ENCODE measurements at regions not wholly inside any gene's neighbourhood (a gene's known extent, or its start where the extent isn't known, plus 50 kb on each side); places are given as distances from the start of the nearest gene placed in this dataset.
A peak's percentile ranks its signal among the peaks of the same experiment; 100 is the strongest.
"Not testable (repeated sequence)": the region's sequence is repeated elsewhere in the genome, so short reads cannot be mapped to it uniquely, and the experiment has no call there.

DNA sequence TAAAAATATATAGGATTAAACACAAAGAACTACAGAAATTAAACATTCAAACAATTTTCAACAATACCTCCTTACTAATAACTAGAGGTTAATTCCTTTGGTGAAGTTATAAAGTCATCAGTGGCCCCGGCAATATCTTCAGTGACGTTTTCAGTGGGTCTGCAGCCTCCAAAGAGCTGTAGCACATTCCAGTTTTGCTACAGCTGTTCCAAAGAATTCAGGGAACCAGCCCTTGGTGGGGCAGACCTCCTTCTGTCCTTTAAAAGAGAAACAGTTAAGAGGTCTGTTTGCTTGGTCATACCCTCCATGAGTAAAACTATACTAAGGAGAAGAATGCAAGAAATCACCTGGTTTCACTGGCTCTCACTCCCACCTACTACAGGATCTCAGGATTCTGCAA is 99.2 kb upstream of the ZDHHC17 start:
- DNase-seq (ENCODE audit: low spot score), result no peak

DNA sequence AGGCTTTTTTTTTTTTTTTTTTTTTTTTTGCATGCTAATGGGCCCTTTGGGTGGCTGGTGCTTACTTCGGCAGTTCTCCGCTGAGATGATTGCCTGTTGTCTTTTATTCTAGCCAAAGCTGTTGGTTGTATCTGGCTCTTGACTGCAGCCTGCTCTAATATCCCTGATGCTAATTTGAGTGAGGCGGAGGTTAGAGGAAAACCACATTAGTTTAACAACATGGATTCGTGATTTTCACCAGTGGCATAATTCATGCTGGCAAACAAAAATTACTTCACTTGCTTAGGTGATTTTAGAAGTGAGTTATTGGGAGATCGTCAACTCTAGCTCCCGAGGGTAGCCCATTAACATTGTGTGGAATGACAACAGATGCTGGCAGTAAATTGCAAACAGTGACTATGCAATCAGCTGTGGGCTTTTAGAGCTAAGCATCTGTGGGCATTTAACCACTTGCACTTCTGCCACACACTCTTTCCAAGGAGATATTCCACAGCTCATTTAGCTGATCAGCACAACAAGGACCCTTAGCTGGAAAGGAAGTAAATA is 97.6 kb upstream of the ZDHHC17 start:
- DNase-seq (ENCODE audit: low spot score), result no peak

DNA sequence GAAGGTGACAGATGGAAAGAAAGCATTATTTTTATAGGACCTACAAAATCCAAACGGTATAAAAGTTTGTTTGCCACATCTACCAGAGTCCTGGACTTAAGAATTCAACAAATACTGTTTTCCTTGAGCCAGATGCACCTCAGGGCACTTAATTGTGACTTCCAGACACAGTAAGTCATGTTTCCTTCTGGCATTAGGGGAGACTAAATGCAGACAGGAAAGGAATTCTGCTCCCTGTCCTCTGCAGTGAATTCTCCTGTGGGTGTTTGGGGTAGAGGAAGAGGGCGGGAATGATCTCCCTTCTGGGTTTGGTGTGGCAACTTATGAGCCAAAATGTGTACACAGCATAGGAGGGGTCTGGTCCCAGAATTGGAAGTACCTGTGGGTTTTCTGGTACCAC is 93.9 kb upstream of the ZDHHC17 start:
- DNase-seq (ENCODE audit: low spot score), result no peak

DNA sequence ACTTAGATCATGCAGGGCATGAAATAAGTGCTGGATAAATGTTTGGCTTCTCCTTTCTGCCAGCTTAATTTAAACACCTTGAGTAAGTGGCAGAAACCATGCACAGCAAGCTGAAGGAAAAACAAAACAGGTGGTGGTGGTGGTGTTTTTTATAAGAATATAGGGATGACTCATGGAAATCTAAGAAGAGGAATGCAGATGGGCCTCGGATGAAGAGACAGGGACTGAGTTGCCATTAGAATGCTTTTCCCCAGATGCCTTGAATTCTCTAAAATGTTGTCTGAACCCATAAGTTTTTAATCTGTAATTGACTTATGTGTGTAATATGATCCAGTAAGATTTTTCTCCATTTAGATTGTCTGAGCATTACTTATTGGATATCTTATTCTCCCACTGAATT is 93.1 kb upstream of the ZDHHC17 start:
- DNase-seq (ENCODE audit: low spot score), result no peak

DNA sequence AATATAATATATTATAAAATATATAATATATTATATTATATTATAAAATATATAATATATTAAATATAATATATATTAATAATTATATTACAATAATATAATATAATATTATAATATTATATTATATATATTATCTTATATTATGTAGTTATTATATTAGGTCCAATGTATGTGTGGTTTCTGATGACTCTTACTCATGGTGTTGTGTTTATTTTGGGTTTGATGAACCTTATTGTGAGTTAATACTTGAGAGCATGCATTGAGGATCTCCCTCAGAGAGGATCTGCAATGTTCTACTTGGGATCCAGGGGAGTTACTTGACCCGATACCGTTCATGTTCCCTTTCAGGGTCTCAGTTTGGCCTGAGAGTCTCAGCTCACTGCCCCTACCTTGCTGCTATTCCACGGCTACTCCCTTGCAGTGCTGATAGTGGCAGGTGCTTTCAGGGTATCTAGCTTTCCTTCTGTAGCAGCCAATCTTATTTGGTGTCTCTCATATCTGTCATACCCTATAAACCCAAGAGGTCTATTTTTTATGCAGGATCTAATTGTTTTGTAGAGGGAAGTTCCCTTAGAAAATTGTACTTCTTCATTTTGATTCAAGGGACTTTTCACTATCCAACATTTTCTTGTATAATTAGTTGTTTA is 89.1 kb upstream of the ZDHHC17 start:
- no peak for DNase-seq (ENCODE audit: low spot score)

DNA sequence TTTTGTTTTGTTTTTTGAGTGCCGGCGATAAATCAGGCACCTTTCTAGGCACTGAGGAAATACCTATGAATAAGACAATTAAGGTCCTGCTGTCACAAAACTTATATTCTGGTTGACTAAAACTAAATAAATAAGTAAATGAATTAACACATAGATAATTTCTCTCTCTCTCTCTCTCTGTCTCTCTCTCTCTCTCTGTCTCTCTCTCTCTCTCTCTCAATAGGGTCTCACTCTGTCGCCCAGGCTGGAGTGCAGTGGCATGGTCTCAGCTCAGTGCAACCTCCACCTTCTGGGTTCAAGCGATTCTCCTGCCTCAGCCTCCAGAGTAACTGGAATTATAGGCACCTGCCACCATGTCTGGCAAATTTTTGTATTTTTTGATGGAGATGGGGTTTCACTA is 87.7 kb upstream of the ZDHHC17 start:
- not testable (repeated sequence) for DNase-seq (ENCODE audit: low spot score)

DNA sequence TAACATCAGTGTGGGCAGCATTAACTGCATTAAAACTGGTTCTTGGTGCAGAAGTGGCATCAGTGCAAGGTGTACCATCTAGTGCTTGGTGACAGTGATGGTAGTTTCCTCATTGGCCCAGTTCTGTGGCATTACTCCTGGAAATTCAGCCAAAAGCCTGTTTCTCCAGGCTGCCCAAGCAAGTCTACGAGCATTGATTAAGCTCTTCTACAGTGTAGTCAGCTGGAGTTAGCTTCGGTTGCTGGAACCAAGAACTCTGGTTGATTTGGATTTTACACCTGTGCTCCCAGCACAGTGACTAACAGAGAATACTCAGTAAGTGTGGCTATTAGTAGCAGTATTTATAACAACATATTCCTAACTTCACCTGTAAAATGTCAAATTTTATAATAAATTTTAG is 84.9 kb upstream of the ZDHHC17 start:
- no peak for DNase-seq (ENCODE audit: low spot score)

DNA sequence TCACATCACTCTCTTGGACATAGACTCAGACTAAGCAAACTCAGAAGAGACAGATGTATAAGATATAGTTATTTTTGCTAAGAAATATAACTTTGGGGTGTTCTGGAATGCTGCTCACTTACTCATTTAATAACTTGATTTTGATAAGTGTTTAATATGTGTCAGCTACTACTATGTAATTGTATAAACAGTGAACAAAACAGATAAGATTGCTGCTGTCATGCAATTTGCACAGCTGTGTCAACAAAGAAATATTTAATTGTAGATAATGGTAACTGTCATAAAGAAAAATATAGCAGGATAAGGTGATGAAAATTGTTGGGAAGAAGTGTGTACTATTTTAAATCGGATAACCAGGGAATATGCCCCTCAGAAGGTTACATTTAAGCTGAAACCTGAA is 84.1 kb upstream of the ZDHHC17 start:
- no peak for DNase-seq (ENCODE audit: low spot score)

DNA sequence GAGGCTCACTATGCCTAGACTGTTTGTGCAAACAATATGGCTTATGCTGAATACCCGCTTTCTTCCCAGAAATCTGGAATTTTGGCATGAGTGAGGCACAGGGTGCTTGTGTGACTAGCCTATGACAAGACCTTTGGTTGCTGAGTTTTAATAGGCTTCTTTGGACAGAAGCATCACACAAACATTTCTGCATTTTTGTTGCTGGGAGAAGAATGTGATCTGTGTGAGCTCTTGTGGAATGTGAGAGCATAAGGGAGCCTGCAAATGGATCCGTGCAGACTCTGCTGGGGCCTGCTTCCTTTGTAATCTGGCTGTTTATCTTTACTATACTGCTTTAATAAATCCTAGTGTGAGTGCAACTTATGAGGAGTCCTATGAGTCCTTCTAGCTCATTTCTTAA is 83.0 kb upstream of the ZDHHC17 start:
- peak; percentile 59 for DNase-seq (ENCODE audit: low spot score)

DNA sequence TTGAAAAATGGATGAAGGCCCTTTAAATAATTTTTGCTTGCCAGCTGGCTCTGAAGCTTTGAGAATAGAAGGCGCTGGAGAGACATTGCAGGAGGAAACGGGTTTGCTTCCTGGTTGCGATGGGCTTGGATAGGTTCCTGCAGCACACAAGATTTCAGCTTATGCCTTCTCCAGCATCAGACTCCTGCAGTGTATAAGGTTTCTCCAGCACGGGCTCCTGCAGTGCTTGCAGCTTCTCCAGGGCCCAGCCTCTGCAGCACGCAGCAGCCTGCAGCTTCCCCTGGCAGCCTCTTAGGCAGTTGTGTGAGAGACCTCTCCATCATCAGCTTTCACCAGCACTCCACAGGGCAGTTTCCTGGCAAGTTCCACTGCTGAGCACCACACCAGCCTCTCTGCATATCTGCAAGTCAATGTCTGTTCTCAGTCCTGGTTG is 78.7 kb upstream of the ZDHHC17 start:
- no peak for DNase-seq (ENCODE audit: low spot score)

DNA sequence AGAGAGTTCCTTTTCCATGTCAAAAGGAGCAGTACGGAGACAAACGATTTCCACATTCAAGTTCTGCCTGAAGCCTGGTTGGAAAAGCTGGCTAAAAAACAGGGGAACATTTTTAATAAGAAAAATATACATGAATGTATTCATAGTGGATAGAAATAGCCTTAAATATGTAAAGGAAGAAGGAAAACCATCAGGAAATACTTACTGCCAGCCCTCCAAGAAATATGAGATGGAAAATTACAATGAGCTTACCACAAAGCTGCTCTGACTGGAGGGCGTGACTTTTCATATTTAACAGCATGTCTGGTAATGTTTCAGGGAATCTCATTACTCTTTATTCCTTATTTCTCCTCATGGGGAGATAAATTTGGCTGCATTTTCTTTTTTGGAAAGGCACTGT is 75.9 kb upstream of the ZDHHC17 start:
- peak; percentile 25 for DNase-seq (ENCODE audit: low spot score)

DNA sequence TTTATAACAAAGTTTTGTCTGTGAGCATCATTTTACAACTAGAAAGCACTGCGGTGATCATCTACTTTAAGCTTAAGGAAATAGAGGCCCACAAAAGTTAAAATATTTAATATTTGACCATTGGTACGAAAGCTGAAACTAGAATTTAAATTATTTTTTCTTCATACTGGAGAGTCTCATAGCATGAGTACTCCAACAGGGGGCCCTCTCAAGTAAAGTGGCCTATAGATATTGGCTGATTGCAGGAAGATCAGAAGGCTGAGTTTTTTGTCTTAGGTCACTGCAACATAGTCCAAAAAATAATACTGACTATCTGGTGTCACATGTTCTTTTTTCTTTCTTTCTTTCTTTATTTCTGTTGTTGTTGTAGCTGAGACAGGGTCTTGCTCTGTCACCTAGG is 75.3 kb upstream of the ZDHHC17 start:
- DNase-seq (ENCODE audit: low spot score), result no peak

DNA sequence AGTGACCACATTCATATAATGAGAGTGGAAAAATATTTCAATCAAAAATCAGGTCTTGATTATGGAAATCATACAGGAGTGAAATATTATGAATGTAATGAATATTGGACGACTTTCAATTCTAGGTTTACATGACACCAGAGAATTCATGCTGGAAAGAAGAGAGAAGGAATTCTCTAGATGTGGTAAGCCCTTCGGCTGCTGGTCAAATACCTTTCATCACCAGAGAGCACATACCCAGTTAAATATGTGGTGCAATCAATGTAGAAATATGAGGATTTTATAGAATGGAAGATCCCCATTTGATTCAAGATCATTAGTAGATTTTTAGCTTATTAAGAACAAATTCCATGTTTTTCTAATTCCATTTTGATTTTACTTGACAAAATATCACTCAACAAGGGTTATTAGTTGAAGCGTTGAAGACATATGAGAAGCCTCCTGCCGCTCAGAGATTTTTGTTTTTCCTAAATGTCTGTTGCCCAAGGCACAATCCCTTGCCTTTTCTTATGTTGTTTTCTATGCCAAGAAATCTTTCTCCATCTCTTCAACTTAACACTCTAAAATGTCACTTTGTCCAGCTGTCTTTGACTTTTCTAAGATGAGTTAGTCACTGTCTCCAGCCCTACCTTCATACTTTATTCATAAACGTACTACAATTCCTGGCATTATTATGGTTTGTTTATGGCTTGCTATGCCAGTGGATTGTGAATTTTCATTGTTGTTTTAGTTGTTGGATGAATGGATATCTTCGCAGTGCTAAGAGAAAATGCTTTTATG is 72.8 kb upstream of the ZDHHC17 start:
- DNase-seq (ENCODE audit: low spot score), result no peak

DNA sequence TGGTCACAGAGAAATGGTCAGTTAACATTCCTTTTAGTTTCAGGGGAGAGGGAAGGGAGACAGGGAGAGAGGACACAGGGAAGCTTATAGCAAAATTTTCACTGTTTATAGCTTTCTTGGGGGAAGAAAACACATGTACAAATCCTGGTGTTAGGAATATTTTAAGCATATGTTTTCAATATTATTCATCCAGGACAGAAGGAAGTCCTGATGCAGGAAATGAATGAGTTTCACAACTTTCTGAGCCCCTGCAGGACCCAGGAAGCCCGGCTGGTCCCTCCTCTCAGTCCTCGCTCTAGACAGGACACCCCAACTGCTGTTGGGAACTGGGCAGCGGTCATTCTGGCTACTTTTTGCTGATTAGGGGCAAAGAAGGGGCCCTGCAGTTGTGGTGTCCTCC is 71.1 kb upstream of the ZDHHC17 start:
- no peak for DNase-seq (ENCODE audit: low spot score)

DNA sequence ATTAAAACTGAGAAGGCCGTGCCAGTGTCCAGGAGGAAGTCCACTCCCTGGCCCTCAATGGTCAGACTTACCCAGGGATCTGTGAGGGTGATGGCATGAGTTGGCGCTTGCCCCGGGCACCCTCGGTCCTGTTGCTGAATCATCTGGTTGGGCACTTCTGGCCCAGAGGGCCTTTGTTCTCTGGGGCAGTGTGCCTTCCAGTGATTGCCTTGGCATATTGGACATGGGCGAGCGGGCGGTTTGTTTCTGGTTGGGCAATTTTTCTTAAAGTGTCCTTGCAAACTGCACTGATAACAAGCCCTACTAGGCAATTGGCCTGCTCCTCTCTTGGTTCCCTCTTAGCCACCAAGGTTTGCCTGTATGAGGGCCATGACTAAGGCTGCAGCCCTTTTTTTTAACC is 69.5 kb upstream of the ZDHHC17 start:
- no peak for DNase-seq (ENCODE audit: low spot score)

DNA sequence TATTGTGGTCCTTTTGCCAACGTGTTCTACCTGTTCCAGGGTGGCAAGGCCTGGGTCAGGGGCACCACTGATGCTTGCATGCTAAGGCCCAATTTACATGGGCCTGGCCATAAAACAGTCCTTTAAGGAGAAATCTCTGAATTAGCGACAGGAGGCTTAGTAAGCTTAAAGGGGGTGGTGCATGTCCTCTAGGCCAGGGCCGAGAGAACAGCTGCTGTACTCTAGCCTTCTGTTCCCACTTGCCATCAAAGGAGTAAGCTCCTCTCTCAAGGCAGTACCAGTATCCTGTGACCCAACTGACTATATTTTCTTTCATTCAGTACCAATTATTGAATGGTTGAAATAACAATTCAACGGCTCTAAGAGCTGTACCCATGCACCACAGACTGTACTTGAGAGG is 67.7 kb upstream of the ZDHHC17 start:
- DNase-seq (ENCODE audit: low spot score), result no peak

DNA sequence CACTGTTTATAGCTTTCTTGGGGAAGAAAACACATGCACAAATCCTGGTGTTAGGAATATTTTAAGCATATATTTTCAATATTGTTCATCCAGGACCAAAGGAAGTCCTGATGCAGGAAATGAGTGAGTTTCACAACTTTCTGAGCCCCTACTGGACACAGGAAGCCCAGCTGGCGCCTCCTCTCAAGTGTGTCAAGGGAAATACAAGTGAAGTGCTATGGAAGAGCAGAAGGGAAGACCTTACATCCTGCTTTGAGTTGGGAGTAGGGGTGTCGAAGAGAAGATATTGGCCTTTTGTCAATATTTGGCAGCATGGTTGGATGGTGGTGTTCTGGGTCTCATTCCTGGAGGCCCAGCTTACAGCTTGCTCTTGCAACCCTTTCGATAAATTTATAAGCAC is 66.1 kb upstream of the ZDHHC17 start:
- DNase-seq (ENCODE audit: low spot score), result no peak

DNA sequence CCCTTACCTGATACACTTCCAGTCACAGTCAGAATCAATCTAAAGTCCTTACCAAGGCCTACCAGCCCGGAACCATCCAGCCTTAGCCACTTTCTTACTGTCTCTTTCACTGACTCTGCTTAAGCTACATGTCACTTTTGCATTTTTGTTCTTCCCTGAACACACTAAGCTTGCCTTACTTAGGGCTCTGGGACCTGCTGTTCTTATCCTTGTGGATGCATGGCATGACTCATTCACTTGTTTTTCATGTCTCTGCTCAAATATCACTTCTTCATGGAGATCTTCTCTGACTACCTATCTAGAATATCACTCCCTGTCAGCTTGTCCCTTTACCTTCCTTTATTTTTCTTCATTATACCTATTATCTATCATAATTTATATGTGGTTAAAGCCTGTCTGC is 65.6 kb upstream of the ZDHHC17 start:
- DNase-seq (ENCODE audit: low spot score), result no peak

DNA sequence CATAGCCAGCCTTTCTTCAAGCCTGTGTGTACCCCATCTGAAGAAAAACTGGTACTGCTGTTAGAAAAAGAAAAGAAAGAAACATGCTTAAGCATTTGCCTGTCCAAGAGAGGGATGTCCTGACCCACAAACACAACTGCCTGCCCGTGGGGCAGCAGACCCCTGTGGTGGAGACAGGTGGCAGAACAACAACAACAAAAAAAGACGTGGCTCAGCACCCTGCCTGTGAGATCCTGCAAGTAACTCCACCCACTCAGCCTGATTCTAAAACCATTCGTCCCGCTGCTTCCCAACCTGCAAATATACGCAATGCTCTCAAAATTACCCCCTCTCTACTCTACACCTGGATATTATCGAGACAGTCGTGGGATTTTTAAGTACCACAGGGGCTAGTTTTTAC is 64.9 kb upstream of the ZDHHC17 start:
- no peak for DNase-seq (ENCODE audit: low spot score)

DNA sequence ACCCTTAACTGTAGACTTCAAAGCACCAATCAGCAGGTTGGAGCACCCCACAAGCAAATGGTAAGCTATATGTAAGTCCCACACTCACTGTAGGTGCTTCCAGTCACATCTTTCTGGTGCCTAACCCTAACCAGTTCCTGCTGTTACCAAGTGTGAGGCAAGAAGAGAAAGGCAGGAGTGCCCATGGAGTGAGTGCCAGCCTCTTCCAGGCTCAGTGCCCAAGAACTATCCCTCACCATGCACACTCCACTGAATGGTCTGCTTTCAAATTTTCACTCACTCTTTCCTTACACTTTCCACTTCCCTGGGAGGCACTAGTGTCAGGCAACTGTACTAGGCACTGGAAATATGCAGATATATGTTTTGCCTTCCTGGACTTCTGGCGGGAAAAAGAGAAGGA is 62.2 kb upstream of the ZDHHC17 start:
- no peak for DNase-seq (ENCODE audit: low spot score)

DNA sequence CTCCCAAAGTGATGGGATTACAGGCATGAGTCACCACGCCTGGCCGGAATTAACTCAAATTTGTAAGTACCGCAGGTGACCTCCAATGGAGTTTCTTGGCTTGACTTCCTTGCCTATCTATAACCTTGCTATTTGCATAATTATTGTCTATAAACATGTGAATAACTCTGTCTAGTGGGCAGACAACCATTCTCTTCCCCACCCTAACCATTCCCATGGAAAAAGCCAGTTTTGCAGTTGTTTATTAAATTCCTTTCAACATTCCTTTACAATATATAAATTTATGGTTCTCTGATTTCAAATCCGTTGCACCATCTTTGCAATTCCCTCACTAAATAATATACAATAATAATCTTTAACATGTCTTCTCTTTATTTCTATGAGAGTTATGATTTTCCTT is 61.0 kb upstream of the ZDHHC17 start:
- no peak for DNase-seq (ENCODE audit: low spot score)

DNA sequence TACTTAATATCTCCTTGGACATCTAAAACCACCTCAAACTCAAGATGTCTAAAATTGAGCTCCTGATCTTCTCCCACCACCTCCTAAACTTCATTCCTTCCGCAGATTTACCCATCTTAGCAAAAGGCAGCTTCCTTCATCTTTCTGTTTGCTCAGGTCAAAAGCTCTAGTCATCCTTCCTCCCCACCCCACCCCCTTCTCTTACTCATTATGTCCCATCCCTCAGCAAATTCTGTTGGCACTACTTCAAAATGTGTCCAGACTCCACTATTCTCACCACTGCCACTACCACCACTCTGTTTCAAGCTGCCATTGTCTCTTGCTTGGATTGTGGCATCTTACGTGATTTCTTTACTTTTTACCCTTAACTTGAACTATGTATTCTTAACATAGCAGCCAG is 59.2 kb upstream of the ZDHHC17 start:
- no peak for DNase-seq (ENCODE audit: low spot score)

DNA sequence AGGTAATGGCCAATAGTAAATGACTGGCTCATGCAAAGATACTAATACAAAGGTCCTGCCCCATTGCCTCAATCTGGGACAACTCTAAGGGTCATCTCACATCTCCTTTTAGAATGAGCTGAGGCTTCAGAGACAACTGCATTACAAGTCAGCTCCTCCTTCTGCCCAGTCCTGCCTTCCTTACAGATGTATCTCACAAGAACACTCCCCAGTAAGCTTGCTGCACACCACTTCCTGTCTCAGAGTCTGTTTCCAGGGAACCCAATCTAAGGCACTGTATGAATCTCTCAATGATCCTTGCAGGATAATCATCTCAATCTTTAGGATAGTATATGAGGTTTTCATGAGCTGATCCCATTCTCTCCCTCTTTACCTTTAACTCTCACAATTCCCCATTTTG is 57.8 kb upstream of the ZDHHC17 start:
- DNase-seq (ENCODE audit: low spot score), result no peak

DNA sequence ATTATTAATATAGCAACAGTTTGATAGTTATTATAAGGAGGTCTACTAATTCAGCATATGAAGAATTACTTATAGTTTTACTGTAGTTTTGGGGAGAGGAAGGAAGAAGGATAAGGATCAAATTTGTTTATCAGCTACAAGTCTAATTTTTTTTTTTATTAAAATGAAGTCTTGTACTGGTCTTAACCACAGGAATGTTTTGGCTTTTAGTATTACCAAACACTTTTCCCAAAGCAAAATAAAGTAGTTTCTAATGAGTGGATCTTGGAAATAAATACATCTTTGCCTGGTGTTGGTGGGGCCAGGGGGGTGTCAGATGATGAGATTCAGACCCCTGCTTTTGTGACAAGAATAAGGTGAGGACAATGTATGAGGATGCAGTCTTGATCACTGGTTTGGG is 57.2 kb upstream of the ZDHHC17 start:
- DNase-seq (ENCODE audit: low spot score), result no peak
